ENCODE measurements at regions not wholly inside any gene's neighbourhood (a gene's known extent, or its start where the extent isn't known, plus 50 kb on each side); places are given as distances from the start of the nearest gene placed in this dataset.

DNA sequence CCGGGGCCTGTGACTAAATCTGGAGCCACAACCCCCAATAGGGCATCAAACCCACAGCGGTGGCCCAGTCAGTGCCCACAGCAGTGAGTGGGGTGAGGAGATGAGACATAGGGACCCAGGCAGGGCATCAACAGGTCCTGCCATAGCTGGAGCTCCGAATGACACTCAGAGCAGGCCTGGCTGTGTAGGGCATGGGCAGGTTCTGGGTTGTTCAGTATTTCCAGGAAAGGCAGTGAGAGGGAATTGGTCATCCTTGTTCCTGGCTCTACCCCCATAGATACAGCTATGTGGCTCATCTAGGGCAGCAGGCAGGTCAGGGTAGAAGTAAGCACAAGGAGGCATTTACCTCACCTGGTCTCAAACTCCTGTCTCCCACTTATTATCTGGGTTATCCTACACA is 126.6 kb downstream of the BUD13 start:
- no peak for TF ChIP-seq CEBPB (IDR thresholded peaks at IDR 0.05)
- no peak for TF ChIP-seq EP300 (IDR thresholded peaks at IDR 0.05; ENCODE audit: borderline replicate concordance)
- no peak for TF ChIP-seq RAD21 (IDR thresholded peaks at IDR 0.05; ENCODE audit: low read depth)
- TF ChIP-seq YY1 (IDR thresholded peaks at IDR 0.05; ENCODE audit: low read depth): no peak
- TF ChIP-seq, protein P1, sequence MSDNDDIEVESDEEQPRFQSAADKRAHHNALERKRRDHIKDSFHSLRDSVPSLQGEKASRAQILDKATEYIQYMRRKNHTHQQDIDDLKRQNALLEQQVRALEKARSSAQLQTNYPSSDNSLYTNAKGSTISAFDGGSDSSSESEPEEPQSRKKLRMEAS (IDR thresholded peaks at IDR 0.05): no peak
- TF ChIP-seq NFIC (IDR thresholded peaks at IDR 0.05): no peak
- TF ChIP-seq, protein P2, sequence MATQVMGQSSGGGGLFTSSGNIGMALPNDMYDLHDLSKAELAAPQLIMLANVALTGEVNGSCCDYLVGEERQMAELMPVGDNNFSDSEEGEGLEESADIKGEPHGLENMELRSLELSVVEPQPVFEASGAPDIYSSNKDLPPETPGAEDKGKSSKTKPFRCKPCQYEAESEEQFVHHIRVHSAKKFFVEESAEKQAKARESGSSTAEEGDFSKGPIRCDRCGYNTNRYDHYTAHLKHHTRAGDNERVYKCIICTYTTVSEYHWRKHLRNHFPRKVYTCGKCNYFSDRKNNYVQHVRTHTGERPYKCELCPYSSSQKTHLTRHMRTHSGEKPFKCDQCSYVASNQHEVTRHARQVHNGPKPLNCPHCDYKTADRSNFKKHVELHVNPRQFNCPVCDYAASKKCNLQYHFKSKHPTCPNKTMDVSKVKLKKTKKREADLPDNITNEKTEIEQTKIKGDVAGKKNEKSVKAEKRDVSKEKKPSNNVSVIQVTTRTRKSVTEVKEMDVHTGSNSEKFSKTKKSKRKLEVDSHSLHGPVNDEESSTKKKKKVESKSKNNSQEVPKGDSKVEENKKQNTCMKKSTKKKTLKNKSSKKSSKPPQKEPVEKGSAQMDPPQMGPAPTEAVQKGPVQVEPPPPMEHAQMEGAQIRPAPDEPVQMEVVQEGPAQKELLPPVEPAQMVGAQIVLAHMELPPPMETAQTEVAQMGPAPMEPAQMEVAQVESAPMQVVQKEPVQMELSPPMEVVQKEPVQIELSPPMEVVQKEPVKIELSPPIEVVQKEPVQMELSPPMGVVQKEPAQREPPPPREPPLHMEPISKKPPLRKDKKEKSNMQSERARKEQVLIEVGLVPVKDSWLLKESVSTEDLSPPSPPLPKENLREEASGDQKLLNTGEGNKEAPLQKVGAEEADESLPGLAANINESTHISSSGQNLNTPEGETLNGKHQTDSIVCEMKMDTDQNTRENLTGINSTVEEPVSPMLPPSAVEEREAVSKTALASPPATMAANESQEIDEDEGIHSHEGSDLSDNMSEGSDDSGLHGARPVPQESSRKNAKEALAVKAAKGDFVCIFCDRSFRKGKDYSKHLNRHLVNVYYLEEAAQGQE (IDR thresholded peaks at IDR 0.05; ENCODE audit: low read depth): no peak
- TF ChIP-seq TEAD4 (IDR thresholded peaks at IDR 0.05): no peak
- TF ChIP-seq, protein P3, sequence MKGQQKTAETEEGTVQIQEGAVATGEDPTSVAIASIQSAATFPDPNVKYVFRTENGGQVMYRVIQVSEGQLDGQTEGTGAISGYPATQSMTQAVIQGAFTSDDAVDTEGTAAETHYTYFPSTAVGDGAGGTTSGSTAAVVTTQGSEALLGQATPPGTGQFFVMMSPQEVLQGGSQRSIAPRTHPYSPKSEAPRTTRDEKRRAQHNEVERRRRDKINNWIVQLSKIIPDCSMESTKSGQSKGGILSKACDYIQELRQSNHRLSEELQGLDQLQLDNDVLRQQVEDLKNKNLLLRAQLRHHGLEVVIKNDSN (IDR thresholded peaks at IDR 0.05): no peak
- no peak for TF ChIP-seq FOXM1 (IDR thresholded peaks at IDR 0.05; ENCODE audit: borderline replicate concordance, low read depth)
- no peak for TF ChIP-seq TCF12 (IDR thresholded peaks at IDR 0.05; ENCODE audit: low read depth)
- no peak for TF ChIP-seq TAF1 (IDR thresholded peaks at IDR 0.05; ENCODE audit: low read depth)
- TF ChIP-seq ZBTB7A (IDR thresholded peaks at IDR 0.05; ENCODE audit: low read depth): no peak

All from Ishikawa (cell line).